ENCODE measurements at regions not wholly inside any gene's neighbourhood (a gene's known extent, or its start where the extent isn't known, plus 50 kb on each side); places are given as distances from the start of the nearest gene placed in this dataset.

DNA sequence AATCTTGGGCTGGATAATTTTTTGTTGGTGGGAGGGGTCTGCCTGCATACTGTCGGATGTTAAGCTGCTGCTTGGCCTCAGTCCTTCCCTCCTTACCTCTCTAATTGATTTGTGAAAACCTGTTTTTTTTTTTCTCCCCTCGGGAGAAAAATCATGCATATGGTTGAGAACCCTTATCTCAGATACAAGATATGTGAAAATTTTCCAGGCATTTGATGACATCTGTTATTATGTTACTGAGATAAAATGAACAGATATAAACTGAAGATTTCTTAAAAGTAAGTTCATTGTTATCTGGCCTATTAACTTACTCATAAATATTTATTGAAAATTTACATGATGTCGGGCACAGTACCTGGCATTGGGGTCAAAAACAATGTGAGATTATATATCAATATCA is 1375.7 kb downstream of the PCDH9 start:
- TF ChIP-seq REST (IDR thresholded peaks at IDR 0.05; ENCODE audit: low read depth) = no peak
- no peak for TF ChIP-seq MAX (IDR thresholded peaks at IDR 0.05)
- no peak for TF ChIP-seq EGR1 (IDR thresholded peaks at IDR 0.05)
- TF ChIP-seq FOXM1 (IDR thresholded peaks at IDR 0.05; ENCODE audit: borderline replicate concordance, low read depth) = no peak
- no peak for TF ChIP-seq TCF12 (IDR thresholded peaks at IDR 0.05; ENCODE audit: low read depth)
- TF ChIP-seq TEAD4 (IDR thresholded peaks at IDR 0.05) = no peak
- no peak for TF ChIP-seq CREB1 (IDR thresholded peaks at IDR 0.05; ENCODE audit: low read depth)
- TF ChIP-seq NFIC (IDR thresholded peaks at IDR 0.05) = no peak
- no peak for TF ChIP-seq CEBPB (IDR thresholded peaks at IDR 0.05)
- TF ChIP-seq ZBTB7A (IDR thresholded peaks at IDR 0.05; ENCODE audit: low read depth) = no peak
- TF ChIP-seq USF1 (IDR thresholded peaks at IDR 0.05) = no peak
- TF ChIP-seq TAF1 (IDR thresholded peaks at IDR 0.05; ENCODE audit: low read depth) = no peak
- TF ChIP-seq YY1 (IDR thresholded peaks at IDR 0.05; ENCODE audit: low read depth) = no peak

DNA sequence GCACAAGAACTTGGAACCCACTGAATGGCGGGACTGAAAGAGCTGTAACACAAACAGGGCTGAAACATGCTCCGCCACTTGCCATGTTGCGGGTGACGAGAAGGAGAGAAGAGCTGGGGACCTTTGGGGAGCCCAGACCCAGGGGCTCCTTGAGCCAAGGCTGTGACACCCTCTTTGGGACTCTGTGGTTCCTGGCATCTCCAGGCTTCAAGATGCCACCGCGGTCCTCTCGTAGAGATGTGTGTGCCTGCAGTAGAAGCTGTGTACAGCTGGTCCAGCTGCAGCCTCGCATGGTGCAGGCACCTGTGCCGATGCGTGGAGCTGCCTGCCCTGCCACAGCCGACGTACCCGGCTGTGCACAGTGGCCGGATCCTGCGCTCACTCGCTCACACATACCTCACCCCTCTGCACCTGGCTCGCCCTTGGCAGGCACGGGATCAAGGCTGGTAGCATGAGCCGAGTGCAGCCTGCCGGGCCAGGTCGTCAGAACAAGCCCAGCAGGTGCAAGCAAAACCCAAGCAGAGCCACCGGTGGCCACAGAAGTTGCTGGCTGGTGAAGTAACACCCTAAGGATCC is 1385.8 kb downstream of the PCDH9 start:
- TF ChIP-seq NFIC (IDR thresholded peaks at IDR 0.05) = no peak
- TF ChIP-seq YY1 (IDR thresholded peaks at IDR 0.05; ENCODE audit: low read depth) = no peak
- no peak for TF ChIP-seq EGR1 (IDR thresholded peaks at IDR 0.05)
- TF ChIP-seq REST (IDR thresholded peaks at IDR 0.05; ENCODE audit: low read depth) = no peak
- no peak for TF ChIP-seq ZBTB7A (IDR thresholded peaks at IDR 0.05; ENCODE audit: low read depth)
- no peak for TF ChIP-seq RAD21 (IDR thresholded peaks at IDR 0.05; ENCODE audit: low read depth)
- no peak for TF ChIP-seq TCF12 (IDR thresholded peaks at IDR 0.05; ENCODE audit: low read depth)
- no peak for TF ChIP-seq USF1 (IDR thresholded peaks at IDR 0.05)
- TF ChIP-seq TAF1 (IDR thresholded peaks at IDR 0.05; ENCODE audit: low read depth) = no peak
- no peak for TF ChIP-seq FOXM1 (IDR thresholded peaks at IDR 0.05; ENCODE audit: borderline replicate concordance, low read depth)
- no peak for TF ChIP-seq MAX (IDR thresholded peaks at IDR 0.05)
- no peak for TF ChIP-seq CREB1 (IDR thresholded peaks at IDR 0.05; ENCODE audit: low read depth)
- TF ChIP-seq EP300 (IDR thresholded peaks at IDR 0.05; ENCODE audit: borderline replicate concordance) = no peak
- TF ChIP-seq TEAD4 (IDR thresholded peaks at IDR 0.05) = no peak
- TF ChIP-seq CEBPB (IDR thresholded peaks at IDR 0.05) = no peak

DNA sequence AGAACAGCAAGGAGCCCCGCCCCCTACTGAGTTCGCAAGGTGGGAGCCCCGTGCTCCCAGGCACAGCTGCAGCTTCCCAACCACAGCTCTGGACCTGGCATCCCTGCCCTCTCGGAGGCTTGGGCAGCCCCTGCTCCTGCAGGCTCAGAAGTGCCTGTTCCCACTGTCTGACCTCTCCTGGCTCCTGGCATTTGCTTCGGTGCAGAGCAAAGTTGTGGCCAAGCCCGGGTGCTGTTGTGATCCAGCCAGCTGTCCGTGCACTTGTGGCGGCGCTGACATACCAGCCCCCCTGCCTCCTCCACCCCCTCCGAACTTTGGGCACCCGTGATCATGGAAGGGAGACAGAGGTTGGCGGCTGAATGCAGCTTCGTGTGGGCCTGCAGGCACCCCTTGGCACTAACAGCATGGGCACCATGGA is 1386.8 kb downstream of the PCDH9 start:
- TF ChIP-seq USF1 (IDR thresholded peaks at IDR 0.05) = no peak
- TF ChIP-seq TAF1 (IDR thresholded peaks at IDR 0.05; ENCODE audit: low read depth) = no peak
- no peak for TF ChIP-seq CREB1 (IDR thresholded peaks at IDR 0.05; ENCODE audit: low read depth)
- TF ChIP-seq CEBPB (IDR thresholded peaks at IDR 0.05) = no peak
- TF ChIP-seq EP300 (IDR thresholded peaks at IDR 0.05; ENCODE audit: borderline replicate concordance) = no peak
- TF ChIP-seq YY1 (IDR thresholded peaks at IDR 0.05; ENCODE audit: low read depth) = no peak
- no peak for TF ChIP-seq EGR1 (IDR thresholded peaks at IDR 0.05)
- no peak for TF ChIP-seq FOXM1 (IDR thresholded peaks at IDR 0.05; ENCODE audit: borderline replicate concordance, low read depth)
- TF ChIP-seq ZBTB7A (IDR thresholded peaks at IDR 0.05; ENCODE audit: low read depth) = no peak
- no peak for TF ChIP-seq TCF12 (IDR thresholded peaks at IDR 0.05; ENCODE audit: low read depth)
- no peak for TF ChIP-seq MAX (IDR thresholded peaks at IDR 0.05)
- TF ChIP-seq NFIC (IDR thresholded peaks at IDR 0.05) = no peak

DNA sequence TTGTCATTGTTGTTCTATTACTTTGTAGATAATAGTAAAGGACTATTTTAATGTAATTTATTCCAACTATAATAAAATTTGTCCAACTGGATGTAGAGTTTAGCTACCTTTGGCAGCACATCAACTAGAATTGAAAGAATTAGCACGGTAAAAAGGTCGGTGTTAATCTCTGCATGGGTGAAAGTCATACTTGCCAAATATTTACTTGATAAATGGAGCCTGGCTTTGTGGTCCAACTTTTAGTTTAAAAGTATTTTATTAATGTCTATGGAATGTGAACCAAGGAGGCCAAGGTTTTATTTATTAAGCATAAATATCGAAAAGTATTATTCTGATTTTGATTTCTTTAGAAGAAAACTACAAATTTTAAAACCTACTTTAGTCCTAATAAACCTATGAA is 1389.0 kb downstream of the PCDH9 start:
- TF ChIP-seq MAX (IDR thresholded peaks at IDR 0.05) (no peak), TAF1 (IDR thresholded peaks at IDR 0.05; ENCODE audit: low read depth) (no peak), USF1 (IDR thresholded peaks at IDR 0.05) (no peak), CEBPB (IDR thresholded peaks at IDR 0.05) (no peak), EGR1 (IDR thresholded peaks at IDR 0.05) (no peak), REST (IDR thresholded peaks at IDR 0.05; ENCODE audit: low read depth) (no peak), FOXM1 (IDR thresholded peaks at IDR 0.05; ENCODE audit: borderline replicate concordance, low read depth) (no peak), TCF12 (IDR thresholded peaks at IDR 0.05; ENCODE audit: low read depth) (no peak), NFIC (IDR thresholded peaks at IDR 0.05) (no peak), CREB1 (IDR thresholded peaks at IDR 0.05; ENCODE audit: low read depth) (no peak), ZBTB7A (IDR thresholded peaks at IDR 0.05; ENCODE audit: low read depth) (no peak), YY1 (IDR thresholded peaks at IDR 0.05; ENCODE audit: low read depth) (no peak), EP300 (IDR thresholded peaks at IDR 0.05; ENCODE audit: borderline replicate concordance) (no peak), RAD21 (IDR thresholded peaks at IDR 0.05; ENCODE audit: low read depth) (no peak), TEAD4 (IDR thresholded peaks at IDR 0.05) (no peak)
